Stimulated activated naive CD8-positive, alpha-beta T cell treated with anti-CD3 and anti-CD28 coated beads, Interleukin-15, Interleukin-2, amounts not matched to agents 100 ng/mL and 50 ng/mL, for 24 hours (primary cell): ENCODE measurements at regions not wholly inside any gene's neighbourhood (a gene's known extent, or its start where the extent isn't known, plus 50 kb on each side); places are given as distances from the start of the nearest gene placed in this dataset.
"Not testable (repeated sequence)": the region's sequence is repeated elsewhere in the genome, so short reads cannot be mapped to it uniquely, and the experiment has no call there.

ENCODE experiments used
- H3K27ac Mint-ChIP-seq: one replicate; pipeline ENCODE4 v1.8.0; 2021; ENCODE audit warnings: mild to moderate bottlenecking, mixed read lengths
- H3K27me3 Mint-ChIP-seq: one replicate; pipeline ENCODE4 v1.8.0; 2021; ENCODE audit warnings: mixed read lengths
- H3K36me3 Mint-ChIP-seq: one replicate; pipeline ENCODE4 v1.8.0; 2021; ENCODE audit warnings: low read depth, mixed read lengths
- H3K4me1 Mint-ChIP-seq: one replicate; pipeline ENCODE4 v1.8.0; 2021; ENCODE audit warnings: low read depth, mixed read lengths
- H3K4me3 Mint-ChIP-seq: one replicate; pipeline ENCODE4 v1.8.0; 2021; ENCODE audit warnings: mild to moderate bottlenecking, mixed read lengths
- H3K9me3 Mint-ChIP-seq: one replicate; pipeline ENCODE4 v1.8.0; 2021; ENCODE audit warnings: mixed read lengths

GRCh38 chr10:57053530-57053929, 692.5 kb upstream of the ZWINT start:
- H3K4me3 Mint-ChIP-seq, result no peak overlapping the region
- H3K27ac Mint-ChIP-seq, result no peak overlapping the region
- H3K4me1 Mint-ChIP-seq, result no peaks in the 10 kb centered on the region
- peaks cover 29% of the 10 kb centered on the region for H3K9me3 Mint-ChIP-seq
- no peaks in the 10 kb centered on the region for H3K36me3 Mint-ChIP-seq
- H3K27me3 Mint-ChIP-seq, result no peaks in the 10 kb centered on the region

DNA sequence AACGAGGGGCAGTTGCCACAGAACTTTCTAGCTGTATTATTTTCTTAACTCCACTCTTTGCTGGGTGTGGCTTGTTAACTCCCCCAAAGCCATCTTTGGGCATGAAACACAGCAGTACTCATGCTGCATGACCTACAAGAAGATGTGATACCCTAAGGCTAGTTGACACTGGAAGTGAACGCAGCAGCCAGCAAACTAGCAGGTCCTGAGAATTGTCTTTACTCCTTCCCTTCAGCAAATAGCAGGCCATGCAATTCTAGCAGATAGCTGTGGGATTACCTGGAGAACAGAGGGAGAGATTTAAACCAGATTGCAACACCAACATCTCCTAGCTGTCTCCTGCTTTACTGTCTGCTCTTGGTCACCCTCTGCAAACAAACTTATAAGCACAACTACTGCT, 688.0 kb upstream of the ZWINT start:
- Mint-ChIP-seq H3K27me3 (no peaks in the 10 kb centered on the region), H3K4me1 (no peaks in the 10 kb centered on the region), H3K9me3 (peaks cover 14% of the 10 kb centered on the region), H3K4me3 (no peak overlapping the region), H3K27ac (no peak overlapping the region), H3K36me3 (no peaks in the 10 kb centered on the region)

DNA sequence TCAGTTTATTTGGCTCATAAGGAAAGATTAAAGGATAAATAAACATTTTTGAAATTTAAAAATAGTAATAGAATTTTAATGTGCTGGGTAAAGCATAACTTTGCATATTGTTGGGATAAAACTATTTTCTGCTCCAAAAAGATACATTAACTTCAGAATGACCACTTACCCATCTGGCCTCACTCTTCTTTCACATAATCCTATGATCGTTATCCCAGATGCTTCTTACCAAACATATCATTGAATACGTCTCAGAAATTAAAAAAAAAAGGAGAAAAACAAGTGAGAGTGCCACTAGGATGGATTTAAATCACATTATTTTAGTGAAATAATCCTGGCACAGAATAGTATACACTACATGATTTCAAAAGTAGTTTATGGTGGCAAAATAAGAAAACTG, 677.5 kb upstream of the ZWINT start:
- peaks cover 3% of the 10 kb centered on the region for H3K9me3 Mint-ChIP-seq
- H3K27ac Mint-ChIP-seq, result no peak overlapping the region
- no peaks in the 10 kb centered on the region for H3K27me3 Mint-ChIP-seq
- H3K4me3 Mint-ChIP-seq, result no peak overlapping the region
- no peaks in the 10 kb centered on the region for H3K4me1 Mint-ChIP-seq
- no peaks in the 10 kb centered on the region for H3K36me3 Mint-ChIP-seq

DNA sequence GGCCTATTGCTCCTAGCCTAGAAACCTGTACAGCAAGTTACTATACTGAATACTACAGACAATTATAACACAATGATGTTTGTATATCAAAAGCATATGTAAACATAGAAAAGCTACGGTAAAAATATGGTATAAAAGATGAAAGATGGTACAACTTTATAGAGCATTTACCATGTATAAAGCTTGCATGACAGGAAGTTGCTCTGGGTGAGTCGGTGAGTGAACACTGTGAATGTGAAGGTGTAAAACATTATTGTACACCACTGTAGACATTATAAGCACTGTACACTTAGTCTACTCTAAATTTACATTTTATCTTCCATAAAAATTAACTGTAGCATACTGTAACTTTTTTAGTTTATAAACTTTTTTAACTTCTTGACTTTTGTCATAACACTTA, 674.3 kb upstream of the ZWINT start:
- H3K27ac Mint-ChIP-seq, result no peak overlapping the region
- H3K9me3 Mint-ChIP-seq, result peaks cover 20% of the 10 kb centered on the region
- no peaks in the 10 kb centered on the region for H3K4me1 Mint-ChIP-seq
- no peak overlapping the region for H3K4me3 Mint-ChIP-seq
- H3K27me3 Mint-ChIP-seq, result no peaks in the 10 kb centered on the region
- no peaks in the 10 kb centered on the region for H3K36me3 Mint-ChIP-seq

- H3K4me3 Mint-ChIP-seq, H3K27ac Mint-ChIP-seq, H3K36me3 Mint-ChIP-seq, H3K27me3 Mint-ChIP-seq, H3K4me1 Mint-ChIP-seq: not testable (repeated sequence)
- peaks cover 18% of the 10 kb centered on the region for H3K9me3 Mint-ChIP-seq
These were observed 671.2 kb upstream of the ZWINT start for GRCh38 chr10:57032301-57032700.

GRCh38 chr10:57031346-57031745, 670.3 kb upstream of the ZWINT start:
- H3K4me1 Mint-ChIP-seq, result no peaks in the 10 kb centered on the region
- no peaks in the 10 kb centered on the region for H3K36me3 Mint-ChIP-seq
- no peak overlapping the region for H3K4me3 Mint-ChIP-seq
- H3K27ac Mint-ChIP-seq, result no peak overlapping the region
- no peaks in the 10 kb centered on the region for H3K27me3 Mint-ChIP-seq
- peaks cover 18% of the 10 kb centered on the region for H3K9me3 Mint-ChIP-seq

- Mint-ChIP-seq H3K36me3 (no peaks in the 10 kb centered on the region), H3K27ac (no peak overlapping the region), H3K9me3 (peaks cover 11% of the 10 kb centered on the region), H3K4me1 (no peaks in the 10 kb centered on the region), H3K4me3 (no peak overlapping the region), H3K27me3 (no peaks in the 10 kb centered on the region)
These were observed 665.2 kb upstream of the ZWINT start for GRCh38 chr10:57026307-57026706.

- peaks cover 4% of the 10 kb centered on the region for H3K9me3 Mint-ChIP-seq
- H3K36me3 Mint-ChIP-seq, result no peaks in the 10 kb centered on the region
- no peak overlapping the region for H3K4me3 Mint-ChIP-seq
- no peaks in the 10 kb centered on the region for H3K4me1 Mint-ChIP-seq
- H3K27me3 Mint-ChIP-seq, result no peaks in the 10 kb centered on the region
- no peak overlapping the region for H3K27ac Mint-ChIP-seq
These were observed 662.6 kb upstream of the ZWINT start for GRCh38 chr10:57023626-57024025.

DNA sequence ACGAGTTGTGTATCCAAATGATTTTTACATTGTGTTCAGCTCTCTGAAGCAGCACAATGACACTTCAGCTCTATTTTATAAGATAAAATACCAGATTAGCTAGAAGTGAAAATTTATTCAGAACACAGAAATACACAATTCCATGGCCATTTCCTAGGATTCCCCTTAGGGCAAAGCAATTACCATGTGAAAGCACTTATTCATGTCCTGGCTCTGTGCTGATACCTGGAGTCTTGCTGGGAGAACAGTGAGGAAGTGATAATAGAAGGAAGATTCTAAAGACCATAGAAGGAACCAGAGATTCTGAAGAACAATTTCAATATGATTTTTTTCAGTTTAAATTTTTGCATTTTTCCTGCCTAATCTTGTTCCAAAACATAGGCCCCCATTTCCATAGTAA, 657.4 kb upstream of the ZWINT start:
- Mint-ChIP-seq H3K4me1 (no peaks in the 10 kb centered on the region), H3K27me3 (no peaks in the 10 kb centered on the region), H3K36me3 (no peaks in the 10 kb centered on the region), H3K4me3 (no peak overlapping the region), H3K9me3 (no peaks in the 10 kb centered on the region), H3K27ac (no peak overlapping the region)

GRCh38 chr10:57017356-57018037, 656.4 kb upstream of the ZWINT start:
- Mint-ChIP-seq H3K4me3 (no peak overlapping the region), H3K27ac (no peak overlapping the region), H3K9me3 (no peaks in the 10 kb centered on the region), H3K36me3 (no peaks in the 10 kb centered on the region), H3K4me1 (no peaks in the 10 kb centered on the region), H3K27me3 (no peaks in the 10 kb centered on the region)

DNA sequence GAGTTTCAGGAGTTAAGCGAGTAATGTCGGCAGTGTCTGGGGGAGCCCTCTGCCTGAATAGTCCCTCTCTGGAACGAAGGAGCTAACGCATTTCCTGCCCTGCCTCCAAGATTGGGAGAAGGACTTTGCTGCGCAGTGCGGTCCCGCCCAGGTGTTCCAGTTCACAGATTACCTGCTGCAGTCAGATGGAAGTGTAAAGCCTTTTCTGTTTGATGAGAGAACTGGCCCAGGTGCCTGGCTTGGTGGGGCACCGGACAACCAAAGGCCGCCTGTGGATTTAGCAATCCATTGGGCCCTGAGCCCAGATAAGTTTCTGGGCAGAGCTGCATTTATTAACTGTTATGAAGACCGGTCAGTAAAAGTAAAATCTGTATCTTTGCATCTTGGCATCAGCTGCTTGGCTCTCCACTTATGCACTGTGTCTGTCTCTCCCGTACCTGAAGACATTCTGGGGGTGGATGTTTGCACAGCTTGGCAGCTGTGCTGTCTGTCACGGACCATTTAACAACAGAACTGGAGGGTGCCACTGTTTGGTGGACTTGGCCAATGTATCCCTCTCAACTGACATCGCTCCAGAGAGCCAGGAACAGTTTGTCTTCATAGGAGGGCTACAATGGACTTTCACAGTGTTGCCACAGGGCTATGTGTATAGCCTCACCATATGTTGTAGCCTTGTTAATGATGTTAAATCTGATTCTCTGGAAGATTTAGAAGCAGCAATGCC, 654.7 kb upstream of the ZWINT start:
- Mint-ChIP-seq H3K36me3 (no peaks in the 10 kb centered on the region), H3K4me3 (no peak overlapping the region), H3K27me3 (no peaks in the 10 kb centered on the region), H3K9me3 (no peaks in the 10 kb centered on the region), H3K4me1 (no peaks in the 10 kb centered on the region), H3K27ac (no peak overlapping the region)

- Mint-ChIP-seq H3K27me3 (no peaks in the 10 kb centered on the region), H3K4me3 (no peak overlapping the region), H3K9me3 (no peaks in the 10 kb centered on the region), H3K27ac (no peak overlapping the region), H3K36me3 (no peaks in the 10 kb centered on the region), H3K4me1 (no peaks in the 10 kb centered on the region)
These were observed 654.1 kb upstream of the ZWINT start for GRCh38 chr10:57015187-57015586.

GRCh38 chr10:57014758-57015157, 653.7 kb upstream of the ZWINT start:
- no peaks in the 10 kb centered on the region for H3K27me3 Mint-ChIP-seq
- no peaks in the 10 kb centered on the region for H3K4me1 Mint-ChIP-seq
- H3K27ac Mint-ChIP-seq, result no peak overlapping the region
- no peak overlapping the region for H3K4me3 Mint-ChIP-seq
- no peaks in the 10 kb centered on the region for H3K9me3 Mint-ChIP-seq
- H3K36me3 Mint-ChIP-seq, result no peaks in the 10 kb centered on the region

- Mint-ChIP-seq H3K4me3 (no peak overlapping the region), H3K4me1 (no peaks in the 10 kb centered on the region), H3K27ac (no peak overlapping the region), H3K27me3 (no peaks in the 10 kb centered on the region), H3K9me3 (peaks cover 5% of the 10 kb centered on the region), H3K36me3 (no peaks in the 10 kb centered on the region)
These were observed 647.1 kb upstream of the ZWINT start for GRCh38 chr10:57008189-57008588.

DNA sequence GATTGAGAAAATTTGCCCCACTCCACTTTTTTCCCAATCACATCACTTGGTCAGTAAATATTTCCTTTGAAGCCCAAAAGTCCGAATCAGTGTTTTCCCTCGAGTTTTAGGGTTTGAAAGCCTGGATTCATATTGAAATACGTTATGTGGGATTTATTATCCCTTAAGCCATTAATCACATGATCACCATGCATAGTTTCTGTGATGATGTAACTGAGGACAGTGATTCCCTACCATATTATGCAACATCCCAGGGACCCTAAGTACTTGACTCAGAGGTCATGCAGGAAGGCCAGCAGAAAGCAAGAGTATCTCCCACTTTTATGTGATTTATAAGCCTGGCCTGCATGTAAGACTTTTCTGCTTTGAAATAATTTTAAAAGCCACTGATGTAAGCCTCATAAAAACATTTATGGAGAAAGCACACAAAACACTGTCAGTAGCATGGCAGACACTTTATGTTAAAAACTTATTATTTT, 630.6 kb upstream of the ZWINT start:
- no peaks in the 10 kb centered on the region for H3K27me3 Mint-ChIP-seq
- peaks cover 3% of the 10 kb centered on the region for H3K9me3 Mint-ChIP-seq
- no peak overlapping the region for H3K4me3 Mint-ChIP-seq
- no peaks in the 10 kb centered on the region for H3K36me3 Mint-ChIP-seq
- no peak overlapping the region for H3K27ac Mint-ChIP-seq
- H3K4me1 Mint-ChIP-seq, result no peaks in the 10 kb centered on the region

GRCh38 chr10:56975513-56975912, 614.5 kb upstream of the ZWINT start:
- Mint-ChIP-seq H3K27ac (no peak overlapping the region), H3K4me1 (no peaks in the 10 kb centered on the region), H3K4me3 (no peak overlapping the region), H3K27me3 (no peaks in the 10 kb centered on the region), H3K36me3 (no peaks in the 10 kb centered on the region), H3K9me3 (peaks cover 19% of the 10 kb centered on the region)
